Nephron progenitor cell (in vitro differentiated cells): ENCODE measurements at regions not wholly inside any gene's neighbourhood (a gene's known extent, or its start where the extent isn't known, plus 50 kb on each side); places are given as distances from the start of the nearest gene placed in this dataset.

Experiments
- DNase-seq: peaks from one replicate; pipeline ENCODE4 v3.0.0; 2021
- H3K27ac Mint-ChIP-seq: 2 replicates; pipeline ENCODE4 v1.8.0; 2021; ENCODE audit warnings: mild to moderate bottlenecking, moderate library complexity, mixed read lengths
- H3K27me3 Mint-ChIP-seq: 2 replicates; pipeline ENCODE4 v1.8.0; 2021; ENCODE audit warnings: mild to moderate bottlenecking, low read depth, mixed read lengths; ENCODE audit not compliant: poor library complexity
- H3K36me3 Mint-ChIP-seq: 2 replicates; pipeline ENCODE4 v1.8.0; 2021; ENCODE audit warnings: low read depth, mixed read lengths
- H3K4me1 Mint-ChIP-seq: 2 replicates; pipeline ENCODE4 v1.8.0; 2021; ENCODE audit warnings: mixed read lengths
- H3K4me3 Mint-ChIP-seq: 2 replicates; pipeline ENCODE4 v1.8.0; 2021; ENCODE audit warnings: mild to moderate bottlenecking, moderate library complexity, mixed read lengths
- H3K9me3 Mint-ChIP-seq: 2 replicates; pipeline ENCODE4 v1.8.0; 2021; ENCODE audit warnings: mild to moderate bottlenecking, moderate library complexity, mixed read lengths
- TF ChIP-seq, protein P1 (sequence below): fragments of 200-600 bp; sonication (generic); IDR thresholded peaks from 2 replicates; pipeline ENCODE4 v1.5.0; 2021; ENCODE audit warnings: antibody characterized with exemption

- Mint-ChIP-seq H3K4me1 (no peaks in the 10 kb centered on the region), H3K36me3 (no peaks in the 10 kb centered on the region), H3K9me3 (no peaks in the 10 kb centered on the region), H3K27ac (no peak overlapping the region), H3K27me3 (no peaks in the 10 kb centered on the region), H3K4me3 (no peak overlapping the region)
- no peak for DNase-seq
- TF ChIP-seq, protein P1, sequence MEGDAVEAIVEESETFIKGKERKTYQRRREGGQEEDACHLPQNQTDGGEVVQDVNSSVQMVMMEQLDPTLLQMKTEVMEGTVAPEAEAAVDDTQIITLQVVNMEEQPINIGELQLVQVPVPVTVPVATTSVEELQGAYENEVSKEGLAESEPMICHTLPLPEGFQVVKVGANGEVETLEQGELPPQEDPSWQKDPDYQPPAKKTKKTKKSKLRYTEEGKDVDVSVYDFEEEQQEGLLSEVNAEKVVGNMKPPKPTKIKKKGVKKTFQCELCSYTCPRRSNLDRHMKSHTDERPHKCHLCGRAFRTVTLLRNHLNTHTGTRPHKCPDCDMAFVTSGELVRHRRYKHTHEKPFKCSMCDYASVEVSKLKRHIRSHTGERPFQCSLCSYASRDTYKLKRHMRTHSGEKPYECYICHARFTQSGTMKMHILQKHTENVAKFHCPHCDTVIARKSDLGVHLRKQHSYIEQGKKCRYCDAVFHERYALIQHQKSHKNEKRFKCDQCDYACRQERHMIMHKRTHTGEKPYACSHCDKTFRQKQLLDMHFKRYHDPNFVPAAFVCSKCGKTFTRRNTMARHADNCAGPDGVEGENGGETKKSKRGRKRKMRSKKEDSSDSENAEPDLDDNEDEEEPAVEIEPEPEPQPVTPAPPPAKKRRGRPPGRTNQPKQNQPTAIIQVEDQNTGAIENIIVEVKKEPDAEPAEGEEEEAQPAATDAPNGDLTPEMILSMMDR, result no peak
Observed at GRCh38 chr4:30973993-30974392, 253.8 kb downstream of the PCDH7 start.

DNA sequence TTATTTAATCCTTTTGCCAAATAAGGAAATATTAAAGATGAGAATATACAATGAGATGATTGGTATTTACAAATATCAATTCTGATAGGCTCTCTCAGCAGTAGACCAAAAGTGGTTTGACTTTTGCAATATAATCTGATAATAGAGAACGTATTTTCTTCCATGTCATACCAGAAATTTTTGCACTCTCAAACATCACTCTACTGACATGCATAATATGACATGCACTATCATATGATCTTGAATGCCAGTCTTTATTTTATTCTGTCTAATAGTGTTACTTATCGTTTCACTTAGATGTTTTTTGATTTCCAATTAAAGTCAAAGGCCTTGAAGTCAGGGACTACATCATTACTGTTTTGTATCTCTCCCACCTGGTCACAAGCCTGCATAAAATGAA lies 259.2 kb downstream of the PCDH7 start:
- no peak overlapping the region for H3K4me3 Mint-ChIP-seq
- TF ChIP-seq, protein P1, result no peak
- no peaks in the 10 kb centered on the region for H3K9me3 Mint-ChIP-seq
- no peak overlapping the region for H3K27ac Mint-ChIP-seq
- H3K36me3 Mint-ChIP-seq, result no peaks in the 10 kb centered on the region
- no peaks in the 10 kb centered on the region for H3K27me3 Mint-ChIP-seq
- DNase-seq, result no peak
- H3K4me1 Mint-ChIP-seq, result no peaks in the 10 kb centered on the region

- no peaks in the 10 kb centered on the region for H3K9me3 Mint-ChIP-seq
- no peaks in the 10 kb centered on the region for H3K27me3 Mint-ChIP-seq
- TF ChIP-seq, protein P1, result no peak
- no peaks in the 10 kb centered on the region for H3K4me1 Mint-ChIP-seq
- H3K36me3 Mint-ChIP-seq, result no peaks in the 10 kb centered on the region
- no peak for DNase-seq
- H3K4me3 Mint-ChIP-seq, result no peak overlapping the region
- H3K27ac Mint-ChIP-seq, result no peak overlapping the region
Observed at GRCh38 chr4:30989508-30989907, 269.3 kb downstream of the PCDH7 start.

DNA sequence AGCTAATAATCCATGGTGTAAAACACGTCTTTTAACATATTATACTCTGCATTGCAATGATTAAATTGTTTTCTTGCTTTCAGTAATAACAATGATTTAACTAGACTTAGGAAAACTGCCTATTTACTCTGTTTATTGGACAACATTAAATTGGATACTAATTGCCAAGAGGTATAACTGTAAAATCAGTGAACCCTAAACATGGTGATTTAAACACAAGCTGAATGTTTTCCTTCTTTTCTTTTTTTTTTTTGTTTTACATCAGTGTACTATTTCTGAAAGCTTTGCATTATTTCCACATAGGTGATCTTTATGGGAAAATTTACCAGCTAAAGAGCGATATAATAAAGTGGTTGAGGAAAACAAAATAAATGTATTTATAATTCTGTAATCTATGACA lies 276.7 kb downstream of the PCDH7 start:
- Mint-ChIP-seq H3K9me3 (peaks cover 3% of the 10 kb centered on the region), H3K36me3 (no peaks in the 10 kb centered on the region), H3K4me3 (no peak overlapping the region), H3K27ac (no peak overlapping the region), H3K27me3 (peaks cover 4% of the 10 kb centered on the region), H3K4me1 (no peaks in the 10 kb centered on the region)
- no peak for DNase-seq
- TF ChIP-seq, protein P1, result no peak

- H3K27me3 Mint-ChIP-seq, result no peaks in the 10 kb centered on the region
- H3K9me3 Mint-ChIP-seq, result no peaks in the 10 kb centered on the region
- TF ChIP-seq, protein P1, result no peak
- no peaks in the 10 kb centered on the region for H3K36me3 Mint-ChIP-seq
- no peaks in the 10 kb centered on the region for H3K4me1 Mint-ChIP-seq
- H3K4me3 Mint-ChIP-seq, result no peak overlapping the region
- DNase-seq, result no peak
- no peak overlapping the region for H3K27ac Mint-ChIP-seq
Observed at GRCh38 chr4:31005037-31005436, 284.9 kb downstream of the PCDH7 start.

DNA sequence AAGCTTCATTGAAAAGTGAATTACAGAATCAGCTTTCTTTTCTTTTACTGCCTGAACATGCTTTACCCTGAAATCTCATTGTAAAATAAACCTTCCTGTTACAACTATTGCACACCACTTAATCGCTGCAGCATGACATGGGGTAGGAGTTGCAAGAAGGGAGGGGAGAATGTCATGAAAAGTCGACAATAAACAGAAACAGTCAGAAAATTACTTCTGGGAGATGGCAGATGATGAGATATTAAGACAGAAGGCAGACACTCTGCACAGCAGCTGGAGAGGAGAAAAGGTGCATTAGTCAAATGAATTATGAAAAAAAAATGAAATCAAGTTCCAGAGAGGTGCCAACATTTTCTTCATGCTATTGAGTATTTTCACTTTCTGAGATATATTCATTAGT lies 287.7 kb downstream of the PCDH7 start:
- no peak overlapping the region for H3K4me3 Mint-ChIP-seq
- H3K27me3 Mint-ChIP-seq, result no peaks in the 10 kb centered on the region
- no peaks in the 10 kb centered on the region for H3K36me3 Mint-ChIP-seq
- no peaks in the 10 kb centered on the region for H3K9me3 Mint-ChIP-seq
- TF ChIP-seq, protein P1, result no peak
- no peak for DNase-seq
- H3K4me1 Mint-ChIP-seq, result no peaks in the 10 kb centered on the region
- H3K27ac Mint-ChIP-seq, result no peak overlapping the region
